ENCODE measurements at regions not wholly inside any gene's neighbourhood (a gene's known extent, or its start where the extent isn't known, plus 50 kb on each side); places are given as distances from the start of the nearest gene placed in this dataset.
"Not testable (repeated sequence)": the region's sequence is repeated elsewhere in the genome, so short reads cannot be mapped to it uniquely, and the experiment has no call there.

DNA sequence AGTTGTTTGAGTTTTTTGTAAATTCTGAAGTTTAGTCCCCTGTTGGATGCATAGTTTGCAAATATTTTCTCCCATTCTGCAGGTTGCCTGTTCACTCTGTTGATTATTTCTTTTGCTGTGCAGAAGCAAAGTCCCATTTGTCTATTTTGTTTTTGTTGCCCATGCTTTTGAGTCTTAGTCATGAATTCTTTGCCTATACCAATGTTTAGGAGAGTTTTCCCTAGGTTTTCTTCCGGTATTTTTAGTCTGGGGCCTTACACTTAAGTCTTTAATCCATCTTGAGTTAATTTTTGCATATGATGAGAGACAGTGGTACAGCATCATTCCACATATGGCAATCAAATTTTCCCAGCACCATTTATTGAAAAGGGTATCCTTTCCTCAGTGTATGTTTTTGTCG lies 405.8 kb upstream of the RPS6KA3 start:
- no peak for DNase-seq
- H3K27ac ChIP-seq = no peak overlapping the region
- H3K9me3 ChIP-seq = no peaks in the 10 kb centered on the region
- TF ChIP-seq, protein P1, sequence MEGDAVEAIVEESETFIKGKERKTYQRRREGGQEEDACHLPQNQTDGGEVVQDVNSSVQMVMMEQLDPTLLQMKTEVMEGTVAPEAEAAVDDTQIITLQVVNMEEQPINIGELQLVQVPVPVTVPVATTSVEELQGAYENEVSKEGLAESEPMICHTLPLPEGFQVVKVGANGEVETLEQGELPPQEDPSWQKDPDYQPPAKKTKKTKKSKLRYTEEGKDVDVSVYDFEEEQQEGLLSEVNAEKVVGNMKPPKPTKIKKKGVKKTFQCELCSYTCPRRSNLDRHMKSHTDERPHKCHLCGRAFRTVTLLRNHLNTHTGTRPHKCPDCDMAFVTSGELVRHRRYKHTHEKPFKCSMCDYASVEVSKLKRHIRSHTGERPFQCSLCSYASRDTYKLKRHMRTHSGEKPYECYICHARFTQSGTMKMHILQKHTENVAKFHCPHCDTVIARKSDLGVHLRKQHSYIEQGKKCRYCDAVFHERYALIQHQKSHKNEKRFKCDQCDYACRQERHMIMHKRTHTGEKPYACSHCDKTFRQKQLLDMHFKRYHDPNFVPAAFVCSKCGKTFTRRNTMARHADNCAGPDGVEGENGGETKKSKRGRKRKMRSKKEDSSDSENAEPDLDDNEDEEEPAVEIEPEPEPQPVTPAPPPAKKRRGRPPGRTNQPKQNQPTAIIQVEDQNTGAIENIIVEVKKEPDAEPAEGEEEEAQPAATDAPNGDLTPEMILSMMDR (IDR thresholded peaks at IDR 0.05) = no peak
- no peaks in the 10 kb centered on the region for H3K4me1 ChIP-seq
- intact Hi-C loops (cut with DNase I; ENCODE audit: low total_unique reads) = no loop called here
- H3K27me3 ChIP-seq = no peaks in the 10 kb centered on the region
- H3K4me3 ChIP-seq = no peak overlapping the region
- no peaks in the 10 kb centered on the region for H3K36me3 ChIP-seq

DNA sequence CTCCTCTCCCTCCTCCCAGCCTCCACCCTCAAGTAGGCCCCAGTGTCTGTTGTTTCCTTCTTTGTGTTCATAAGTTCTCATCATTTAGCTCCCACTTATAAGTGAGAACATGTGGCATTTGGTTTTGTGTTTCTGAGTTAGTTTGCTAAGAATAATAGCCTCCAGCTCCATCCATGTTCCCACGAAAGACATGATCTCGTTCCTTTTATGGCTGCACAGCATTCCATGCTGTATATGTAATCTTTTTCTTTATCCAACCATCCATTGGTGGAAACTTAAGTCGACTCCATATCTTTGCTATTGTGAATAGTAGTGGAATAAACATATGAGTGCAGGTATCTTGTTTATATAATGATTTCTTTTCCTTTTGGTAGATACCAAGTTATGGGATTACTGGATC lies 405.0 kb upstream of the RPS6KA3 start:
- H3K4me1 ChIP-seq; H3K4me3 ChIP-seq; DNase-seq; H3K36me3 ChIP-seq; intact Hi-C loops (cut with DNase I; ENCODE audit: low total_unique reads); H3K27me3 ChIP-seq; H3K9me3 ChIP-seq; H3K27ac ChIP-seq: not testable (repeated sequence)

DNA sequence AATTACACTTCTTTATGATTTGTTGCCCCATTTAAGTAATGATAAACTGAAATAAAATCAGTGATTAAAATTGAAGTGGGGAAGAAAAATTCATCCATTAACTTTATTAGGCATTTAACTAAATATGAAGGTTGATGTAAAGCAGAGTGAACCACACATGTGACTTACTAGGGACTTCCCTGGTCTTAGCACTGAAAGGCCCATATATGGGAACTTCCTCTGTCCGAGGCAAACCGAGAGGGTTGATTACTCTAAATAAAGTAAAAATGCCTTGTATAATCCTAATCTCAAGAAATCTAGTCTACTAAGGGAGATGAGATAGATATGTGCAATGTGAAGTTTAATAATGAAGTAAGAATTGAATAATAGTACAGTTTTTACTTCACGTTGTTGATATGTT lies 403.9 kb upstream of the RPS6KA3 start:
- TF ChIP-seq, protein P1 (IDR thresholded peaks at IDR 0.05) = no peak
- no peak for TF ChIP-seq POLR2A (IDR thresholded peaks at IDR 0.05)
- Histone ChIP-seq H3K9me3 (no peaks in the 10 kb centered on the region), H3K4me1 (no peaks in the 10 kb centered on the region), H3K36me3 (no peaks in the 10 kb centered on the region), H3K4me3 (no peak overlapping the region), H3K27me3 (no peaks in the 10 kb centered on the region), H3K27ac (no peak overlapping the region)
- intact Hi-C loops (cut with DNase I; ENCODE audit: low total_unique reads) = no loop called here
- no peak for DNase-seq

DNA sequence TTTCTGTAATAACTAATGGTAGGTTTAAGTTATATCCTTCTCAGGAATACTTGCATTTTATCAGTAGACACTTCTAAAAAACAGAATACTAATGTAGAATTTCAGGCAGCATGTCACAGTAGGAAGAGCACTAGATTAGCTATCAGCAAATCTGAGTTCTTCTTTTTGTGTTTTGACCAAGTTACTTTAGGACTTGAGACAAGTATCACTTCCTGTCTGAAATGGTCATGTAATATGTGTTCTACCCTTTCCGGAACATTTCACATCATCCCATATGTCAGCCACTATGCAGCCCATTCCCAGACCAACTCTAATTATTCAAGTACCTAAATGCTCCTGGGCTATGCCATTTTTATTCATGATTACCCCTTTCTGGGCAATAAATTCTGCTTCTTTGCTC lies 401.8 kb upstream of the RPS6KA3 start:
- Histone ChIP-seq H3K9me3 (no peaks in the 10 kb centered on the region), H3K27me3 (no peaks in the 10 kb centered on the region), H3K4me3 (no peak overlapping the region), H3K27ac (no peak overlapping the region), H3K36me3 (no peaks in the 10 kb centered on the region), H3K4me1 (no peaks in the 10 kb centered on the region)
- DNase-seq = no peak
- TF ChIP-seq, protein P1 (IDR thresholded peaks at IDR 0.05) = no peak
- TF ChIP-seq POLR2A (IDR thresholded peaks at IDR 0.05) = no peak
- intact Hi-C loops (cut with DNase I; ENCODE audit: low total_unique reads) = no loop called here

DNA sequence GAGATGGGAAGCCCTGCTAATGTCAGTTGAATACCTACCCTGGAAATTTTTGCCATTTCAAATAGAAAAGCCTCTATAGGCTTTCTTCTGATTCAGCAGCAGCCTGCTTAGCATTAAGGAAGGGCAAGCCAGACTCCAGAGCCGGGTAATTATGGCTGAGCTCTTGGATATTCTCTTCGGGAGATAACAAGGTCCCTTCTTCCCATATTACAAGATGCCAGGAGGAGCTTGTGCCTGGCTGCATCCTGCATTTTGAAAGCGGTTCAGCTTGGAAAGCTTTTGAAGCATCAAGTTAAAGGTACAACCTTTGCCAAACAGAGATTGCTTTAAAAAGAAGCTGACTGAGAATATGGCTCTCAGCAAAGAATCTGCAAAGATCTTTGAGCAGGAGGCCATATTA lies 399.6 kb upstream of the RPS6KA3 start:
- Histone ChIP-seq H3K9me3 (no peaks in the 10 kb centered on the region), H3K27ac (no peak overlapping the region), H3K36me3 (no peaks in the 10 kb centered on the region), H3K4me3 (no peak overlapping the region), H3K27me3 (no peaks in the 10 kb centered on the region), H3K4me1 (no peaks in the 10 kb centered on the region)
- DNase-seq = no peak
- TF ChIP-seq POLR2A (IDR thresholded peaks at IDR 0.05) = no peak
- TF ChIP-seq, protein P1 (IDR thresholded peaks at IDR 0.05) = no peak
- intact Hi-C loops (cut with DNase I; ENCODE audit: low total_unique reads) = no loop called here

DNA sequence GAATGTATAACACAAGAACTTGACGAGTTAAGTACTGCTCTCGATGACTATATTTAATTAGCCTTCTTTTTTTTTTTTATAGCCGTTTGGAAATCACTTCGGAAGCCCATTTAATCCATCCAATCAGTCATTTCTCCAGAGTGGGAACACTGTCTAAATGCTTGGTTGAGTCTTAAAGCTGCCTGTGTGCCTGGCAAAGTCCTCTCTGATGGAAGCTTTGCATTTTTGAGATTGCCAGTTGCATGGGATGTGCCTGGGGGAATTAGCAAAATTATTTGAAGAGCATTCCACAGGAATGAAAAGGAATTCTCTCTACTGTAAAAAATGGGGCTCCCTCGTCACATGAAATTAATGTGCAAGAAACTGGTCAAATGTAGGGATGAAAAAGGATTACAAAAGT lies 398.8 kb upstream of the RPS6KA3 start:
- H3K27ac ChIP-seq = no peak overlapping the region
- H3K9me3 ChIP-seq = no peaks in the 10 kb centered on the region
- H3K36me3 ChIP-seq = no peaks in the 10 kb centered on the region
- intact Hi-C loops (cut with DNase I; ENCODE audit: low total_unique reads) = no loop called here
- H3K4me3 ChIP-seq = no peak overlapping the region
- no peaks in the 10 kb centered on the region for H3K4me1 ChIP-seq
- DNase-seq = no peak
- no peaks in the 10 kb centered on the region for H3K27me3 ChIP-seq
- no peak for TF ChIP-seq POLR2A (IDR thresholded peaks at IDR 0.05)
- TF ChIP-seq, protein P1 (IDR thresholded peaks at IDR 0.05) = no peak
